ENCODE measurements at regions not wholly inside any gene's neighbourhood (a gene's known extent, or its start where the extent isn't known, plus 50 kb on each side); places are given as distances from the start of the nearest gene placed in this dataset.

DNA sequence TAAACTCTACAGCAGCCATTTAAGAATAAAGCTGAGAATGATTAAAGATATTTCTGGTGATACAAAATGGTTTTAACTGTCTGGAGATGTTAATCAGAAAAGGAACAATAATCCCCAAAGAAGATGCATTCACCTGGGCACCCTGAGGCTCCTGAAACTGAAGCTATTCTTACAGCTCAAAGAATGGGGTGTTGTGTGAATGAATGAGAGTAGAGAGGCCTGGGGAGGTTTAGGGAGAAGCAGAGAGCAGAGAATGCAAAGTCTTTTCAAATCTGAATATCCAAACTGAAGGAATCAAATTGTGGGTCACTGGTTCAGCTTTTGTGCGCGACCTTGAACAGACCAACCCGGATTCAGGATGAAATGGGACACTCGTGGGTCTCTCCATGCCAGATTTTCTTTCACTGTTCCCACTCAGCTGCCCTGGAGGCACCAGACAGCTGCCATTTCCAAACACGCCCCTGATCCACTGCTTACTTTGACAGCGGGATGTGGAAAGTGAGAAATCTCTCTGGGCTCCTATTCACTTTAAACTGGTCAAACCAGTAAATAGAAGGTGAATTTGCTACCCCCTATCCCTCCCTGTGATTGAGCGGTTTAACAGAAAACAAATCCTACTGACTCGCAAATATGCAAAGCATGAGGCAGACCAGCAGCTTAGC lies 485.5 kb upstream of the THBS1 start:
- Histone ChIP-seq H3K4me3 (ENCODE audit: insufficient read depth, low read length, poor library complexity, severe bottlenecking) (no peak overlapping the region), H3K36me3 (ENCODE audit: low read length) (no peaks in the 10 kb centered on the region), H4K20me1 (ENCODE audit: low read depth, low read length) (no peaks in the 10 kb centered on the region), H3F3A (ENCODE audit: insufficient read depth) (no peaks in the 10 kb centered on the region), H3K79me2 (ENCODE audit: insufficient read depth, low read length) (no peaks in the 10 kb centered on the region), H3K9ac (ENCODE audit: low read length) (no peak overlapping the region), H3K27me3 (ENCODE audit: low read length) (no peaks in the 10 kb centered on the region), H3K9me2 (replicated peaks; ENCODE audit: insufficient read depth, low read length) (no peaks in the 10 kb centered on the region; the same call in 1 of the 2 replicates), H3K9me3 (ENCODE audit: insufficient read depth, low read length) (no peaks in the 10 kb centered on the region), H3K27ac (ENCODE audit: low read depth, low read length) (no peak overlapping the region), H3K4me2 (ENCODE audit: low read depth, low read length, poor library complexity, severe bottlenecking) (no peak overlapping the region), H2AFZ (ENCODE audit: low read depth, low read length, severe bottlenecking) (no peak overlapping the region)
- TF ChIP-seq EZH2phosphoT487 (conservative IDR thresholded peaks at IDR 0.05; ENCODE audit: low read length) (no peak), CTCF (IDR thresholded peaks at IDR 0.05; ENCODE audit: insufficient read depth, low read length, poor library complexity, severe bottlenecking) (no peak)

GRCh38 chr15:39096608-39097205 lies 484.2 kb upstream of the THBS1 start:
- H3K4me2 ChIP-seq (ENCODE audit: low read depth, low read length, poor library complexity, severe bottlenecking): no peak overlapping the region
- no peak overlapping the region for H3K9ac ChIP-seq (ENCODE audit: low read length)
- no peaks in the 10 kb centered on the region for H3K36me3 ChIP-seq (ENCODE audit: low read length)
- H3F3A ChIP-seq (ENCODE audit: insufficient read depth): no peaks in the 10 kb centered on the region
- no peaks in the 10 kb centered on the region for H3K79me2 ChIP-seq (ENCODE audit: insufficient read depth, low read length)
- no peak overlapping the region for H2AFZ ChIP-seq (ENCODE audit: low read depth, low read length, severe bottlenecking)
- no peak for TF ChIP-seq CTCF (IDR thresholded peaks at IDR 0.05; ENCODE audit: insufficient read depth, low read length, poor library complexity, severe bottlenecking)
- TF ChIP-seq EZH2phosphoT487 (conservative IDR thresholded peaks at IDR 0.05; ENCODE audit: low read length): no peak
- H3K9me3 ChIP-seq (ENCODE audit: insufficient read depth, low read length): no peaks in the 10 kb centered on the region
- no peaks in the 10 kb centered on the region; the same call in 1 of the 2 replicates for H3K9me2 ChIP-seq (replicated peaks; ENCODE audit: insufficient read depth, low read length)
- H3K4me3 ChIP-seq (ENCODE audit: insufficient read depth, low read length, poor library complexity, severe bottlenecking): no peak overlapping the region
- H3K27me3 ChIP-seq (ENCODE audit: low read length): no peaks in the 10 kb centered on the region; the same call in 1 of the 2 replicates
- no peak overlapping the region for H3K27ac ChIP-seq (ENCODE audit: low read depth, low read length)
- no peaks in the 10 kb centered on the region for H4K20me1 ChIP-seq (ENCODE audit: low read depth, low read length)

- no peak overlapping the region for H2AFZ ChIP-seq (ENCODE audit: low read depth, low read length, severe bottlenecking)
- no peak overlapping the region for H3K9ac ChIP-seq (ENCODE audit: low read length)
- TF ChIP-seq EZH2phosphoT487 (conservative IDR thresholded peaks at IDR 0.05; ENCODE audit: low read length) (no peak), CTCF (IDR thresholded peaks at IDR 0.05; ENCODE audit: insufficient read depth, low read length, poor library complexity, severe bottlenecking) (no peak)
- H3K9me3 ChIP-seq (ENCODE audit: insufficient read depth, low read length): no peaks in the 10 kb centered on the region
- no peaks in the 10 kb centered on the region; the same call in 1 of the 2 replicates for H3K27me3 ChIP-seq (ENCODE audit: low read length)
- no peaks in the 10 kb centered on the region for H3K79me2 ChIP-seq (ENCODE audit: insufficient read depth, low read length)
- no peak overlapping the region for H3K27ac ChIP-seq (ENCODE audit: low read depth, low read length)
- no peaks in the 10 kb centered on the region for H3K36me3 ChIP-seq (ENCODE audit: low read length)
- no peaks in the 10 kb centered on the region for H3F3A ChIP-seq (ENCODE audit: insufficient read depth)
- H3K4me3 ChIP-seq (ENCODE audit: insufficient read depth, low read length, poor library complexity, severe bottlenecking): no peak overlapping the region
- H4K20me1 ChIP-seq (ENCODE audit: low read depth, low read length): no peaks in the 10 kb centered on the region
- no peak overlapping the region for H3K4me2 ChIP-seq (ENCODE audit: low read depth, low read length, poor library complexity, severe bottlenecking)
- no peaks in the 10 kb centered on the region; the same call in 1 of the 2 replicates for H3K9me2 ChIP-seq (replicated peaks; ENCODE audit: insufficient read depth, low read length)
Observed at GRCh38 chr15:39099524-39099923, 481.4 kb upstream of the THBS1 start.

All from SU-DHL-6 (cell line).